Stimulated activated CD4-positive, alpha-beta T cell treated with anti-CD3 and anti-CD28 coated beads, Interleukin-4, amount 100 ng/mL, for 4 hours (primary cell): ENCODE measurements at regions not wholly inside any gene's neighbourhood (a gene's known extent, or its start where the extent isn't known, plus 50 kb on each side); places are given as distances from the start of the nearest gene placed in this dataset.
A peak's percentile ranks its signal among the peaks of the same experiment; 100 is the strongest.
"Not testable (repeated sequence)": the region's sequence is repeated elsewhere in the genome, so short reads cannot be mapped to it uniquely, and the experiment has no call there.

ENCODE experiments used
- DNase-seq, 2 experiments: peaks; one replicate each; pipeline ENCODE4 v3.0.0-alpha.2; 2020

- no peak for DNase-seq
Measured at GRCh38 chr1:212495766-212496494, 63.2 kb downstream of the NENF start.

GRCh38 chr1:212496682-212497081 is 64.0 kb downstream of the NENF start:
- DNase-seq = no peak

GRCh38 chr1:212497553-212497952 is 64.8 kb downstream of the NENF start:
- no peak for DNase-seq

GRCh38 chr1:212498283-212499040 is 65.7 kb downstream of the NENF start:
- DNase-seq = no peak

- DNase-seq = no peak
Measured at GRCh38 chr1:212500351-212500750, 67.6 kb downstream of the NENF start.

GRCh38 chr1:212500983-212501382 is 68.3 kb downstream of the NENF start:
- no peak for DNase-seq

GRCh38 chr1:212503714-212504113 is 71.0 kb downstream of the NENF start:
- DNase-seq = no peak

- no peak for DNase-seq
Measured at GRCh38 chr1:212504171-212504803, 71.6 kb downstream of the NENF start.

GRCh38 chr1:212506666-212507065 is 73.9 kb downstream of the NENF start:
- no peak for DNase-seq

- no peak for DNase-seq
Measured at GRCh38 chr1:212507369-212507768, 74.6 kb downstream of the NENF start.

GRCh38 chr1:212512816-212513559 is 80.3 kb downstream of the NENF start:
- no peak for DNase-seq

GRCh38 chr1:212513586-212513985 is 80.9 kb downstream of the NENF start:
- DNase-seq = no peak

- DNase-seq = peak in 1 of 2 experiments; percentile 10
Measured at GRCh38 chr1:212514056-212514614, 81.4 kb downstream of the NENF start.

GRCh38 chr1:212514782-212515181 is 82.1 kb downstream of the NENF start:
- no peak for DNase-seq

- no peak for DNase-seq
Measured at GRCh38 chr1:212515329-212515760, 82.6 kb downstream of the NENF start.

GRCh38 chr1:212516012-212516411 is 83.3 kb downstream of the NENF start:
- DNase-seq = not testable (repeated sequence)

GRCh38 chr1:212518188-212519054 is 85.7 kb downstream of the NENF start:
- no peak for DNase-seq

- DNase-seq = no peak
Measured at GRCh38 chr1:212519131-212519530, 86.4 kb downstream of the NENF start.

- no peak for DNase-seq
Measured at GRCh38 chr1:212520299-212520698, 87.6 kb downstream of the NENF start.

GRCh38 chr1:212520746-212521145 is 87.8 kb upstream of the ATF3 start:
- DNase-seq = no peak

- DNase-seq = no peak
Measured at GRCh38 chr1:212525479-212526110, 83.0 kb upstream of the ATF3 start.
